ENCODE measurements at regions not wholly inside any gene's neighbourhood (a gene's known extent, or its start where the extent isn't known, plus 50 kb on each side); places are given as distances from the start of the nearest gene placed in this dataset.

- Histone ChIP-seq H2BK12ac (ENCODE audit: low read depth, low read length) (no peak overlapping the region), H2AFZ (ENCODE audit: low read length) (no peak overlapping the region), H2BK20ac (ENCODE audit: low read length) (no peak overlapping the region), H3K9me3 (ENCODE audit: insufficient read depth in 2 of 2, low read depth in 1 of 2, low read length in 1 of 2) (peaks cover 0 to 33% of the 10 kb centered on the region in 2 experiments; a peak in 2 of 4 replicates), H3K79me2 (ENCODE audit: control insufficient read depth in 1 of 2, insufficient read depth in 2 of 2, low read length in 2 of 2) (no peaks in the 10 kb centered on the region), H2BK15ac (ENCODE audit: low read length) (no peak overlapping the region), H2BK5ac (ENCODE audit: low read depth, low read length) (no peak overlapping the region), H3K79me1 (ENCODE audit: low read depth, low read length) (no peaks in the 10 kb centered on the region), H3K4me1 (replicated peaks in 1 of 4; ENCODE audit: control insufficient read depth in 3 of 4, insufficient read depth in 4 of 4, low read length in 3 of 4) (no peaks in the 10 kb centered on the region), H3K23ac (ENCODE audit: insufficient read length) (no peak overlapping the region), H3K23me2 (ENCODE audit: low read depth, low read length) (no peaks in the 10 kb centered on the region), H4K91ac (replicated peaks; ENCODE audit: insufficient read length, low read length) (no peak overlapping the region), H3K27ac (ENCODE audit: low read depth, low read length) (no peak overlapping the region), H3K4ac (replicated peaks; ENCODE audit: insufficient read length, low read depth, low read length) (no peak overlapping the region), H2BK120ac (replicated peaks; ENCODE audit: low read depth, low read length) (no peak overlapping the region), H2AK5ac (ENCODE audit: low read depth, low read length) (no peak overlapping the region), H3K18ac (ENCODE audit: extremely low read depth, low read length) (no peak overlapping the region), H3K4me2 (ENCODE audit: insufficient read depth in 1 of 2, low read depth in 2 of 2, low read length in 2 of 2) (no peak overlapping the region), H3K14ac (ENCODE audit: insufficient read length) (no peak overlapping the region), H4K20me1 (replicated peaks in 1 of 2; ENCODE audit: control insufficient read depth in 1 of 2, insufficient read depth in 2 of 2, low read length in 2 of 2) (no peaks in the 10 kb centered on the region), H3K56ac (replicated peaks; ENCODE audit: insufficient read length, low read depth, low read length) (no peak overlapping the region), H4K8ac (ENCODE audit: extremely low read depth, insufficient read depth, low read length) (peak overlapping the region; percentile 51; the same call in 1 of the 2 replicates), H3K27me3 (replicated peaks in 1 of 4; ENCODE audit: control insufficient read depth in 3 of 4, extremely low read depth in 1 of 4, insufficient read depth in 3 of 4, low read length in 3 of 4) (no peaks in the 10 kb centered on the region), H3K4me3 (ENCODE audit: extremely low read depth in 1 of 4, insufficient read depth in 2 of 4, low read depth in 3 of 4, low read length in 4 of 4) (no peak overlapping the region), H3K36me3 (ENCODE audit: control insufficient read depth in 2 of 4, insufficient read depth in 4 of 4, low read length in 3 of 4) (no peaks in the 10 kb centered on the region), H3K9ac (replicated peaks in 1 of 4; ENCODE audit: extremely low read depth in 1 of 4, low read depth in 3 of 4, low read length in 3 of 4) (no peak overlapping the region), H4K5ac (ENCODE audit: insufficient read length, low read depth, low read length) (no peak overlapping the region)
- CTCF ChIA-PET (ENCODE audit: partially characterized antibody) = interaction anchor here (0.9 to 1.6 kb wide), 3 partner anchors 12 to 48 kb away, joined by 3 read pairs; no protein-coding TSS in a partner anchor
- 88% methylated on average over 14 of the region's 16 CpGs; no CpG with 5 or more reads in 1 of the 2 experiments for WGBS, 2 experiments (ENCODE audit: extremely low coverage in 1 of 2, insufficient coverage in 1 of 2, insufficient read length in 1 of 2, insufficient replicate concordance in 2 of 2, low coverage in 1 of 2, low lambda C conversion rate in 2 of 2, missing lambda C conversion rate in 1 of 2)
- POLR2A ChIA-PET (ENCODE audit: partially characterized antibody) = no interaction called here
- DNase-seq (ENCODE audit: low read depth in 1 of 2, low spot score in 2 of 2) (no peak), FAIRE-seq (no peak)
- TF ChIP-seq TAF1 (IDR thresholded peaks at IDR 0.05; ENCODE audit: low read depth, low read length) (no peak), EP300 (IDR thresholded peaks at IDR 0.05; ENCODE audit: borderline replicate concordance in 1 of 2, low read depth in 2 of 2, low read length in 2 of 2) (no peak), NRF1 (IDR thresholded peaks at IDR 0.05; ENCODE audit: low read depth, low read length) (no peak), CBX8 (IDR thresholded peaks at IDR 0.05; ENCODE audit: borderline replicate concordance, low read depth, low read length) (no peak), ASH2L (IDR thresholded peaks at IDR 0.05; ENCODE audit: low read length) (no peak), TEAD4 (IDR thresholded peaks at IDR 0.05; ENCODE audit: low read depth, low read length) (no peak), CEBPB (IDR thresholded peaks at IDR 0.05; ENCODE audit: low read depth, low read length) (no peak)
Observed at GRCh38 chr2:241999184-241999583, 129.7 kb downstream of the RTP5 start.

Measured in H1 (cell line).